ENCODE measurements at regions not wholly inside any gene's neighbourhood (a gene's known extent, or its start where the extent isn't known, plus 50 kb on each side); places are given as distances from the start of the nearest gene placed in this dataset.

- DNase-seq, result no peak
Observed at GRCh38 chr15:31556494-31557150, 230.0 kb downstream of the KLF13 start.

- no peak for DNase-seq
Observed at GRCh38 chr15:31557899-31558298, 231.3 kb downstream of the KLF13 start.

- no peak for DNase-seq
Observed at GRCh38 chr15:31558840-31559239, 232.2 kb downstream of the KLF13 start.

GRCh38 chr15:31559786-31560185, 233.2 kb downstream of the KLF13 start:
- no peak for DNase-seq

GRCh38 chr15:31560643-31561042, 234.0 kb downstream of the KLF13 start:
- DNase-seq, result no peak

- no peak for DNase-seq
Observed at GRCh38 chr15:31561156-31561555, 234.5 kb downstream of the KLF13 start.

GRCh38 chr15:31563001-31563400, 236.4 kb downstream of the KLF13 start:
- DNase-seq, result no peak

- DNase-seq, result no peak
Observed at GRCh38 chr15:31563421-31563820, 236.8 kb downstream of the KLF13 start.

- no peak for DNase-seq
Observed at GRCh38 chr15:31567861-31568260, 241.2 kb downstream of the KLF13 start.

GRCh38 chr15:31569836-31570235, 243.2 kb downstream of the KLF13 start:
- no peak for DNase-seq

- DNase-seq, result no peak
Observed at GRCh38 chr15:31570591-31570990, 244.0 kb downstream of the KLF13 start.

- DNase-seq, result no peak
Observed at GRCh38 chr15:31571676-31572075, 245.0 kb downstream of the KLF13 start.

- no peak for DNase-seq
Observed at GRCh38 chr15:31573759-31574158, 247.1 kb downstream of the KLF13 start.

GRCh38 chr15:31574766-31575165, 248.1 kb downstream of the KLF13 start:
- no peak for DNase-seq

- no peak for DNase-seq
Observed at GRCh38 chr15:31577108-31577507, 250.5 kb downstream of the KLF13 start.

GRCh38 chr15:31579282-31579681, 252.6 kb downstream of the KLF13 start:
- no peak for DNase-seq

GRCh38 chr15:31579976-31580375, 253.3 kb downstream of the KLF13 start:
- no peak for DNase-seq

- DNase-seq, result no peak
Observed at GRCh38 chr15:31584195-31584594, 257.6 kb downstream of the KLF13 start.

GRCh38 chr15:31585240-31585639, 258.6 kb downstream of the KLF13 start:
- DNase-seq, result peak; percentile 37

- DNase-seq, result no peak
Observed at GRCh38 chr15:31586841-31587240, 260.2 kb downstream of the KLF13 start.

- DNase-seq, result no peak
Observed at GRCh38 chr15:31587583-31587982, 260.9 kb downstream of the KLF13 start.

- DNase-seq, result no peak
Observed at GRCh38 chr15:31590609-31591008, 264.0 kb downstream of the KLF13 start.

- DNase-seq, result no peak
Observed at GRCh38 chr15:31591908-31592307, 265.3 kb downstream of the KLF13 start.

GRCh38 chr15:31597466-31597865, 270.8 kb downstream of the KLF13 start:
- DNase-seq, result no peak

GRCh38 chr15:31598620-31599019, 272.0 kb downstream of the KLF13 start:
- DNase-seq, result no peak
